ENCODE measurements at regions not wholly inside any gene's neighbourhood (a gene's known extent, or its start where the extent isn't known, plus 50 kb on each side); places are given as distances from the start of the nearest gene placed in this dataset.

DNA sequence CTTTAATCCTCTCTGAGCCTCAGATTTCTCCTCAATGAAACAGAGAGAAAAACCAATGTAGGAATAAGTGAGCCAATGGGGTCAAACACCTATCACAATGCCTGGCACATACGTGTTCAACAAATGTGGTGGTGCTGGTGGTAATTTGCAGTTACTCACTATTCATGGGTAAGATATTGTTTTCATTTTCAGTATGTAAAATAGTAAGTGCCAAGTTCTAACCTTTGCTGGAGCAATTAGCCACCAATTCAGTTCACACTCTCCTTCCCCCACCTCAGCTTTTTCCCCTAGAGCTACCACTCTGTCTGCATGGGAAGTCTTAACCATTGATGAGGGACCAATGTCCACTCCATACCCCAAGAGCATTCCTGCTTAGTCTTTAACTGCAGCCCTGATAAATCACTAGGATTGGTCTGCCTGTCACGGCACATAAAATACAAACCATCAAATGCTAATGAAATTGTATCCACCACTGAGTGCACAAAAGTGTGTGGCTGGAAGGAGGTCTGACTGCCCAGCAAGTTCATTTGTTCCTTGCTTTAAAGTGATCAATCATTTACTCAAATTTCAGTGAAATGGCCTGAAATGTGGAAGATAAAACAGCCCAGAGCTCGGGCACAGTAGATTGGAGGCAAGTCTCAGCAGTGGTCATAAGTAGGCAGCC, 187.4 kb upstream of the API5 start:
- H3K9ac ChIP-seq (ENCODE audit: insufficient read depth, low read length, poor library complexity, severe bottlenecking) = no peak overlapping the region
- no peaks in the 10 kb centered on the region for H3K27me3 ChIP-seq (ENCODE audit: control insufficient read depth in 2 of 2, insufficient read depth in 2 of 2, low read length in 2 of 2)
- Mint-ChIP-seq H3K4me1 (no peaks in the 10 kb centered on the region), H3K9me3 (peaks cover 0 to 6% (median 0%) of the 10 kb centered on the region in 7 donors), H3K36me3 (no peaks in the 10 kb centered on the region), H3K27ac (peak overlapping the region in 1 of 7 donors; percentile 63), H3K4me3 (no peak overlapping the region), H3K27me3 (ENCODE audit: low read depth in 3 of 3) (no peaks in the 10 kb centered on the region)
- H3K36me3 ChIP-seq (replicated peaks in 1 of 2; ENCODE audit: control insufficient read depth in 1 of 2, insufficient read depth in 2 of 2, low read length in 2 of 2) = no peaks in the 10 kb centered on the region
- intact Hi-C loops (cut with micrococcal nuclease) = no loop called here
- no peaks in the 10 kb centered on the region for H3K4me1 ChIP-seq (ENCODE audit: control insufficient read depth in 1 of 2, insufficient read depth in 2 of 2, low read length in 2 of 2)
- TF ChIP-seq, protein P1, sequence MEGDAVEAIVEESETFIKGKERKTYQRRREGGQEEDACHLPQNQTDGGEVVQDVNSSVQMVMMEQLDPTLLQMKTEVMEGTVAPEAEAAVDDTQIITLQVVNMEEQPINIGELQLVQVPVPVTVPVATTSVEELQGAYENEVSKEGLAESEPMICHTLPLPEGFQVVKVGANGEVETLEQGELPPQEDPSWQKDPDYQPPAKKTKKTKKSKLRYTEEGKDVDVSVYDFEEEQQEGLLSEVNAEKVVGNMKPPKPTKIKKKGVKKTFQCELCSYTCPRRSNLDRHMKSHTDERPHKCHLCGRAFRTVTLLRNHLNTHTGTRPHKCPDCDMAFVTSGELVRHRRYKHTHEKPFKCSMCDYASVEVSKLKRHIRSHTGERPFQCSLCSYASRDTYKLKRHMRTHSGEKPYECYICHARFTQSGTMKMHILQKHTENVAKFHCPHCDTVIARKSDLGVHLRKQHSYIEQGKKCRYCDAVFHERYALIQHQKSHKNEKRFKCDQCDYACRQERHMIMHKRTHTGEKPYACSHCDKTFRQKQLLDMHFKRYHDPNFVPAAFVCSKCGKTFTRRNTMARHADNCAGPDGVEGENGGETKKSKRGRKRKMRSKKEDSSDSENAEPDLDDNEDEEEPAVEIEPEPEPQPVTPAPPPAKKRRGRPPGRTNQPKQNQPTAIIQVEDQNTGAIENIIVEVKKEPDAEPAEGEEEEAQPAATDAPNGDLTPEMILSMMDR (IDR thresholded peaks at IDR 0.05) = no peak
- no peak overlapping the region for H2AFZ ChIP-seq (ENCODE audit: insufficient read depth, low read depth, low read length, poor library complexity, severe bottlenecking)
- no peaks in the 10 kb centered on the region for H3K79me2 ChIP-seq (ENCODE audit: insufficient read depth, low read length)
- no peak for DNase-seq
- no peaks in the 10 kb centered on the region for H4K20me1 ChIP-seq (ENCODE audit: insufficient read depth, low read length)
- H3K4me2 ChIP-seq (replicated peaks; ENCODE audit: extremely low read depth, low read length, poor library complexity, severe bottlenecking) = no peak overlapping the region
- WGBS (ENCODE audit: insufficient coverage) = 44% methylated on average over 1 of the region's 3 CpGs
- H3K4me3 ChIP-seq (replicated peaks in 1 of 3; ENCODE audit: low read depth in 2 of 3, low read length in 3 of 3) = no peak overlapping the region
- no peaks in the 10 kb centered on the region for H3K9me3 ChIP-seq (replicated peaks in 1 of 2; ENCODE audit: control insufficient read depth in 1 of 2, insufficient read depth in 1 of 2, low read length in 2 of 2)
- no peak overlapping the region for H3K27ac ChIP-seq (ENCODE audit: low read depth in 1 of 2, low read length in 2 of 2)

- no peak overlapping the region for H3K4me3 ChIP-seq (replicated peaks in 1 of 3; ENCODE audit: low read depth in 2 of 3, low read length in 3 of 3)
- H3K79me2 ChIP-seq (ENCODE audit: insufficient read depth, low read length) = no peaks in the 10 kb centered on the region
- DNase-seq = no peak
- no peak overlapping the region for H2AFZ ChIP-seq (ENCODE audit: insufficient read depth, low read depth, low read length, poor library complexity, severe bottlenecking)
- no peaks in the 10 kb centered on the region for H3K27me3 Mint-ChIP-seq (ENCODE audit: low read depth in 3 of 3)
- H3K9ac ChIP-seq (ENCODE audit: insufficient read depth, low read length, poor library complexity, severe bottlenecking) = no peak overlapping the region
- no peaks in the 10 kb centered on the region for H3K4me1 ChIP-seq (ENCODE audit: control insufficient read depth in 1 of 2, insufficient read depth in 2 of 2, low read length in 2 of 2)
- H3K4me1 Mint-ChIP-seq = no peaks in the 10 kb centered on the region
- no peak overlapping the region for H3K4me2 ChIP-seq (replicated peaks; ENCODE audit: extremely low read depth, low read length, poor library complexity, severe bottlenecking)
- peaks cover 0 to 5% (median 2%) of the 10 kb centered on the region in 7 donors for H3K9me3 Mint-ChIP-seq
- no peaks in the 10 kb centered on the region for H3K36me3 Mint-ChIP-seq
- no peak overlapping the region for H3K27ac ChIP-seq (ENCODE audit: low read depth in 1 of 2, low read length in 2 of 2)
- TF ChIP-seq, protein P1 (IDR thresholded peaks at IDR 0.05) = no peak
- H3K27ac Mint-ChIP-seq = no peak overlapping the region
- H3K4me3 Mint-ChIP-seq = no peak overlapping the region
- H3K36me3 ChIP-seq (replicated peaks in 1 of 2; ENCODE audit: control insufficient read depth in 1 of 2, insufficient read depth in 2 of 2, low read length in 2 of 2) = no peaks in the 10 kb centered on the region
- no peaks in the 10 kb centered on the region for H4K20me1 ChIP-seq (ENCODE audit: insufficient read depth, low read length)
- intact Hi-C loops (cut with micrococcal nuclease) = no loop called here
- H3K27me3 ChIP-seq (ENCODE audit: control insufficient read depth in 2 of 2, insufficient read depth in 2 of 2, low read length in 2 of 2) = no peaks in the 10 kb centered on the region
- WGBS (ENCODE audit: insufficient coverage) = 82% methylated on average over 2 of the region's 2 CpGs
- H3K9me3 ChIP-seq (replicated peaks in 1 of 2; ENCODE audit: control insufficient read depth in 1 of 2, insufficient read depth in 1 of 2, low read length in 2 of 2) = no peaks in the 10 kb centered on the region
Measured at GRCh38 chr11:43129329-43129728, 182.5 kb upstream of the API5 start.
